ENCODE measurements at regions not wholly inside any gene's neighbourhood (a gene's known extent, or its start where the extent isn't known, plus 50 kb on each side); places are given as distances from the start of the nearest gene placed in this dataset.

DNA sequence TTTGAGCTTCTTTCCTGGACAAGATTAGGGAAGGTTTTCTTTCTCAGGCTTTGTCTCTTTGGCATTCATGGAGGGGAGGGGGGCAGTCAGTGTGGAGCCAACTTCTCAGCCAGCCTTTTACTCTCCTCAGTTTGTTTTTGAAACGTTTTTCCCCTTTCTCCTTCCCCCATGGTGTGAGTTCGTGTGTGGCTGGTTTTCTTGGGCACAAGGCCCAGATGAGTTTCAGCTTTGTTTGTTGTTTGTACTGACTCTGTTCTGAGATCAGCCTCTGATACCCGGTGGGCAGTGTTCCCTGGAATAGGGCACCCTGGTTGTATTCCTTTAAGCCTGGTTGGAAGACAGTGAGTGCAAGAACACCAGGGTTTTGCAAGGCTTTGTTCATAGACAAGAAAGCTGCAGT, 168.2 kb upstream of the RARB start:
- DNase-seq (ENCODE audit: low spot score): no peak
- H3K27ac ChIP-seq: no peak overlapping the region
- TF ChIP-seq, protein P1, sequence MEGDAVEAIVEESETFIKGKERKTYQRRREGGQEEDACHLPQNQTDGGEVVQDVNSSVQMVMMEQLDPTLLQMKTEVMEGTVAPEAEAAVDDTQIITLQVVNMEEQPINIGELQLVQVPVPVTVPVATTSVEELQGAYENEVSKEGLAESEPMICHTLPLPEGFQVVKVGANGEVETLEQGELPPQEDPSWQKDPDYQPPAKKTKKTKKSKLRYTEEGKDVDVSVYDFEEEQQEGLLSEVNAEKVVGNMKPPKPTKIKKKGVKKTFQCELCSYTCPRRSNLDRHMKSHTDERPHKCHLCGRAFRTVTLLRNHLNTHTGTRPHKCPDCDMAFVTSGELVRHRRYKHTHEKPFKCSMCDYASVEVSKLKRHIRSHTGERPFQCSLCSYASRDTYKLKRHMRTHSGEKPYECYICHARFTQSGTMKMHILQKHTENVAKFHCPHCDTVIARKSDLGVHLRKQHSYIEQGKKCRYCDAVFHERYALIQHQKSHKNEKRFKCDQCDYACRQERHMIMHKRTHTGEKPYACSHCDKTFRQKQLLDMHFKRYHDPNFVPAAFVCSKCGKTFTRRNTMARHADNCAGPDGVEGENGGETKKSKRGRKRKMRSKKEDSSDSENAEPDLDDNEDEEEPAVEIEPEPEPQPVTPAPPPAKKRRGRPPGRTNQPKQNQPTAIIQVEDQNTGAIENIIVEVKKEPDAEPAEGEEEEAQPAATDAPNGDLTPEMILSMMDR (conservative IDR thresholded peaks at IDR 0.05; ENCODE audit: low read depth): no peak
- POLR2A ChIA-PET (ENCODE audit: low non-redundant PET): no interaction called here
- CTCF ChIA-PET: no interaction called here

DNA sequence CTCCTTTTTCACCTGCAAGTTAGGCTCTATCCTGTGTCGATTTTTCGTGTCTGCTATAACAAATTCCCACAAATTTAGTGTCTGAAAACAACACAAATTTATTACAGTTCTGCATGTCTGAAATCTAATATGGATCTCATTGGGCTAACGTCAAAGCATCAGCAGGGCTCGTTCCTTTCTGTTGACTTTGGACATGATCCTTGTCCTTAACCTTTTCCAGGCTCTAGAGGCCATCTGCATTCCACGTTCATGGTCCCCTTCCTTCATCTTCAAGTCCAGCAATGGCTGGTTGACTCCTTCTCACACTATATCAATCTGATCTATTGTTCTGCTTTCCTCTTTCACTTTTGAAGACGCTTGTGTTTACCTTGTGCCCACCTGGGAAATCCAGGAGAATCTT, 165.7 kb upstream of the RARB start:
- TF ChIP-seq, protein P1 (conservative IDR thresholded peaks at IDR 0.05; ENCODE audit: low read depth): no peak
- no peak overlapping the region for H3K27ac ChIP-seq
- ChIA-PET POLR2A (ENCODE audit: low non-redundant PET) (no interaction called here), CTCF (no interaction called here)
- no peak for DNase-seq (ENCODE audit: low spot score)

DNA sequence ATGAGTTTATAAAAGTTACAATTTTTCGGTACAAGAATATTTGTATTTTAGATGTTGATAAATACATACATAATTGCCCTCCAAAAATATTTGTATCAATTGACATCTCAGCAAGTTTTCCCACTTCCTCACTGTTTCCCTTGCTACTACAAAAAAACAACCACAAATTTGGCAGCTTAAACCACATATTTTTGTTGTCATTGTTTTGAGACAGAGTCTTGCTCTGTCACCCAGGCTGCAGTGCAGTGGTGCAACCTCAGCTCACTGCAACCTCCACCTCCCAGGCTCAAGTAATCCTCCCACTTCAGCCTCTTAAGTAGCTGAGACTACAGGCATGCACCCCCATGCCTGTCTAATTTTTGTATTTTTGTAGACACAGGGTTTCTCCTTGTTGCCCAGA, 162.8 kb upstream of the RARB start:
- TF ChIP-seq, protein P1 (conservative IDR thresholded peaks at IDR 0.05; ENCODE audit: low read depth): no peak
- ChIA-PET CTCF (no interaction called here), POLR2A (ENCODE audit: low non-redundant PET) (no interaction called here)
- no peak for DNase-seq (ENCODE audit: low spot score)
- no peak overlapping the region for H3K27ac ChIP-seq

DNA sequence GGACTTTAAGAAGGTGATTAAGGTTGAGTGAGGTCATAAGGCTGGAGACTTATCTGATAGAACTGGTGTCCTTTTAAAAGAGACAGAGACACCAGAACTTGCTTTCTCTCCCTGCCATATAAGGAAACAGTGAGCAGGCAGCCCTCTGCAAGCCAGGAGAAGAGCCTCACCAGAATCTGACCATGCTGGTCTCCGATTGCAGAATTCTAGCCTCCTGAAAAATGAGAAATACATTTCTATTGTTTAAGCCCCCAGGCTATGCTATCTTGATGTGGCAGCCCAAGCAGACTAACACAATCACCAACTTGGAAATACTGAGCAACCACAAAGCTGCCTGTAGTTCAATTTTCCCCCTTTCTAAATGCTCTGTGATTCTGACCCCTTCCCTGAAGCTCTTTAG, 161.4 kb upstream of the RARB start:
- TF ChIP-seq, protein P1 (conservative IDR thresholded peaks at IDR 0.05; ENCODE audit: low read depth): no peak
- no peak for DNase-seq (ENCODE audit: low spot score)
- H3K27ac ChIP-seq: no peak overlapping the region
- ChIA-PET CTCF (no interaction called here), POLR2A (ENCODE audit: low non-redundant PET) (no interaction called here)

DNA sequence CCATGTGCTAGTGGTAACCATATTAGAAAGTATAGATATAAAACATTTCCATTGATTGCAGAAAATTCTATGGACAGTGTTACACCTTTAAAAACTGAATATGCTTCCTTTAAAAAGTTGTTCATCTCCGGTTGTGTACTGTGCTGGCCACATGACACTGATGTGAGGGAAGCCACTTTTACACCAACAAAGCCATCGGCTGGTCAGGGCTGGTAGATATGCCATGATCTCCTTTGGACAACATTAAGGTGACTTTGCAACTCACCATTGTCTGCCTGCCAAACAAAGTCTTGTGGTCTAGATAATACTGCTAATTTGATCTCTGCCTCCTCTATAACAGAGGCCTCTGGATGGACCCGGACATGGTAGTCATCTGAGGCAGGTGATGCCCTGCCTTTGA, 156.0 kb upstream of the RARB start:
- H3K27ac ChIP-seq: no peak overlapping the region
- POLR2A ChIA-PET (ENCODE audit: low non-redundant PET): no interaction called here

DNA sequence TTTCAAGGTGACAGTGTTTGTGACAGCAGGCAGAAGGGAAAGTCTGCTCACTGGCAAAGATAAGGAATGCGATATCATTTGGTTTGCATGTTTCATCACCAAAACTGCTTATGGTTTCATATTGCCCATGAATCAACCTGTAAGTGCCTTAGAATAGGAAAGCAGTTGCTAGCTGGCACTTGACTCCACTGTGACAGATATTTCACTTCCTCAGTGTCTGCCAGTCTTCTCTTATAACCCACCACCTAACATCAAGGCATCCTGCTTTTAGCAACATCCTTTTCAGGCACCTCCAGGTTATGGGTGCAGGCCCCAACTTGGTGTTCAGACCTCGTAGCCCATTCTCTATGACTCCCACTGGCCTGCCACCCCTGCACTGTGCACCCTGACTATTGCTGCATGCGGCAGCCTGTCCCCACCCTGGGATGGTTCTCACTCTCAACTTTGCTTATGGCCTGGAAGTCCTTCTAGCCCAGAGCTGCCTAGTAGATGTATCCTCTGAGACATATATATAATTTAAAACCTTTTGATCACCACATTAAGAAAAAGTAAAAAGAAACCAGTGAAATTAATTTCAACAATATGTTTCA, 154.4 kb upstream of the RARB start:
- TF ChIP-seq, protein P1 (conservative IDR thresholded peaks at IDR 0.05; ENCODE audit: low read depth): no peak
- no peak for DNase-seq (ENCODE audit: low spot score)
- CTCF ChIA-PET: no interaction called here
- POLR2A ChIA-PET (ENCODE audit: low non-redundant PET): no interaction called here
- no peak overlapping the region for H3K27ac ChIP-seq

More for the DNA sequence above, 156.0 kb upstream of the RARB start:
- DNase-seq (ENCODE audit: low spot score): no peak
- CTCF ChIA-PET: interaction anchor here (0.6 kb wide), 1 partner anchor 251 kb away, joined by 3 read pairs; no protein-coding TSS in a partner anchor
- TF ChIP-seq, protein P1 (conservative IDR thresholded peaks at IDR 0.05; ENCODE audit: low read depth): no peak

DNA sequence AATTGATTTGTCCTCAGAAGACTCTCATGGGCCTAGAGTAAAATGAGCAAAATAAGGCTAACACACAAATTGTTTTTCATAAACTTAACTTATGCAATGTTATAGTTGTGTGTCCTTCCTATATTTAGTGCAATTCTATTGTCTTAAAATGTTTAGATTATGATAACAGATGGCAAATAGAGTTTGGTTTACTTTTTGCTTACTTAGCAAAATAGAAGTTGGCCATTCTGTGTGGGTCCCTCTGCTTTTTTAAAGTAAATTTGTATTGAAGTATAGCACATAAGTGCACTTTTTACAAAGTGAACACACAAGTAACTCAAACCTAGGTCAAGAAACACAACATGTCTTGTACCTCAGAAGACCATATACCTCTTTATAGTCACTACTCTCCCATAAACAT, 150.6 kb upstream of the RARB start:
- H3K27ac ChIP-seq: no peak overlapping the region
- DNase-seq (ENCODE audit: low spot score): no peak
- ChIA-PET POLR2A (ENCODE audit: low non-redundant PET) (no interaction called here), CTCF (no interaction called here)
- TF ChIP-seq, protein P1 (conservative IDR thresholded peaks at IDR 0.05; ENCODE audit: low read depth): no peak

Data from RWPE1 (cell line).